HG02678 (cell line): ENCODE measurements at regions not wholly inside any gene's neighbourhood (a gene's known extent, or its start where the extent isn't known, plus 50 kb on each side); places are given as distances from the start of the nearest gene placed in this dataset.

ENCODE experiments used
- ATAC-seq: cut with Tn5 transposase; IDR thresholded peaks from one replicate; pipeline ENCODE4 v1.9.1; 2021; ENCODE audit warnings: mild to moderate bottlenecking, moderate library complexity; ENCODE audit not compliant: unreplicated experiment

- no peak for ATAC-seq
These were observed 95.0 kb downstream of the DUSP6 start for GRCh38 chr12:89257340-89257739.

GRCh38 chr12:89256060-89256459 lies 96.2 kb downstream of the DUSP6 start:
- ATAC-seq = no peak

GRCh38 chr12:89253488-89253887 lies 98.8 kb downstream of the DUSP6 start:
- no peak for ATAC-seq

- no peak for ATAC-seq
These were observed 100.0 kb downstream of the DUSP6 start for GRCh38 chr12:89252284-89252683.

- ATAC-seq = no peak
These were observed 100.7 kb downstream of the DUSP6 start for GRCh38 chr12:89251342-89252271.

GRCh38 chr12:89250636-89251035 lies 101.7 kb downstream of the DUSP6 start:
- ATAC-seq = no peak

- no peak for ATAC-seq
These were observed 102.1 kb downstream of the DUSP6 start for GRCh38 chr12:89250213-89250612.

GRCh38 chr12:89247967-89248366 lies 104.3 kb downstream of the DUSP6 start:
- ATAC-seq = no peak

GRCh38 chr12:89247541-89247942 lies 104.8 kb downstream of the DUSP6 start:
- ATAC-seq = no peak

GRCh38 chr12:89245090-89245489 lies 107.2 kb downstream of the DUSP6 start:
- no peak for ATAC-seq

- no peak for ATAC-seq
These were observed 107.8 kb downstream of the DUSP6 start for GRCh38 chr12:89244536-89244935.

GRCh38 chr12:89243771-89244170 lies 108.5 kb downstream of the DUSP6 start:
- ATAC-seq = no peak

GRCh38 chr12:89239534-89239933 lies 112.8 kb downstream of the DUSP6 start:
- ATAC-seq = no peak

GRCh38 chr12:89238593-89238992 lies 113.7 kb downstream of the DUSP6 start:
- ATAC-seq = no peak

GRCh38 chr12:89237763-89238162 lies 114.5 kb downstream of the DUSP6 start:
- no peak for ATAC-seq

- ATAC-seq = no peak
These were observed 115.4 kb downstream of the DUSP6 start for GRCh38 chr12:89236748-89237383.

GRCh38 chr12:89236237-89236636 lies 116.1 kb downstream of the DUSP6 start:
- ATAC-seq = no peak

- no peak for ATAC-seq
These were observed 116.9 kb downstream of the DUSP6 start for GRCh38 chr12:89235189-89235993.

- no peak for ATAC-seq
These were observed 117.8 kb downstream of the DUSP6 start for GRCh38 chr12:89234324-89235114.

GRCh38 chr12:89231686-89232085 lies 120.6 kb downstream of the DUSP6 start:
- no peak for ATAC-seq
